ENCODE measurements at regions not wholly inside any gene's neighbourhood (a gene's known extent, or its start where the extent isn't known, plus 50 kb on each side); places are given as distances from the start of the nearest gene placed in this dataset.

GRCh38 chr4:186445040-186445439 is 110.3 kb downstream of the MTNR1A start:
- DNase-seq (ENCODE audit: low spot score), result no peak
- Histone ChIP-seq H3K4me2 (ENCODE audit: insufficient read depth, low read length, poor library complexity, severe bottlenecking) (no peak overlapping the region), H3K27ac (replicated peaks; ENCODE audit: low read length) (no peak overlapping the region), H2AK5ac (ENCODE audit: low read depth, low read length) (no peak overlapping the region), H3K27me3 (ENCODE audit: control insufficient read depth in 3 of 3, insufficient read depth in 3 of 3, low read depth in 1 of 3, low read length in 3 of 3) (peaks cover 0 to 9% (median 0%) of the 10 kb centered on the region in 3 experiments), H3K18ac (ENCODE audit: low read length) (no peak overlapping the region), H2BK15ac (ENCODE audit: low read length) (no peak overlapping the region), H4K91ac (ENCODE audit: low read depth, low read length, poor library complexity) (no peak overlapping the region), H2BK12ac (ENCODE audit: low read length) (no peak overlapping the region), H3K79me1 (ENCODE audit: low read depth, low read length) (no peaks in the 10 kb centered on the region), H3K14ac (ENCODE audit: low read length) (no peak overlapping the region), H2AFZ (ENCODE audit: low read length) (no peak overlapping the region), H3K9me3 (replicated peaks in 1 of 2; ENCODE audit: control insufficient read depth in 2 of 2, insufficient read depth in 1 of 2, low read depth in 1 of 2, low read length in 2 of 2) (no peaks in the 10 kb centered on the region), H3K36me3 (replicated peaks in 1 of 2; ENCODE audit: control insufficient read depth in 2 of 2, insufficient read depth in 2 of 2, low read length in 2 of 2) (no peaks in the 10 kb centered on the region), H3K23ac (ENCODE audit: low read depth, low read length, poor library complexity) (no peak overlapping the region), H3K4me1 (ENCODE audit: control insufficient read depth in 2 of 2, insufficient read depth in 1 of 2, low read depth in 1 of 2, low read length in 2 of 2) (no peaks in the 10 kb centered on the region), H3K4ac (ENCODE audit: low read length) (no peak overlapping the region), H4K8ac (ENCODE audit: low read depth, low read length) (no peak overlapping the region), H2BK120ac (ENCODE audit: low read depth, low read length) (no peak overlapping the region), H3K4me3 (ENCODE audit: low read length in 2 of 2) (no peak overlapping the region), H3K9ac (ENCODE audit: low read depth, low read length, poor library complexity) (no peak overlapping the region), H2BK5ac (ENCODE audit: low read length) (no peak overlapping the region)
- no CpG with 5 or more reads among the region's 5 CpGs for WGBS, 2 donors (ENCODE audit: extremely low coverage in 2 of 2, insufficient read length in 2 of 2, insufficient replicate concordance in 1 of 2)

DNA sequence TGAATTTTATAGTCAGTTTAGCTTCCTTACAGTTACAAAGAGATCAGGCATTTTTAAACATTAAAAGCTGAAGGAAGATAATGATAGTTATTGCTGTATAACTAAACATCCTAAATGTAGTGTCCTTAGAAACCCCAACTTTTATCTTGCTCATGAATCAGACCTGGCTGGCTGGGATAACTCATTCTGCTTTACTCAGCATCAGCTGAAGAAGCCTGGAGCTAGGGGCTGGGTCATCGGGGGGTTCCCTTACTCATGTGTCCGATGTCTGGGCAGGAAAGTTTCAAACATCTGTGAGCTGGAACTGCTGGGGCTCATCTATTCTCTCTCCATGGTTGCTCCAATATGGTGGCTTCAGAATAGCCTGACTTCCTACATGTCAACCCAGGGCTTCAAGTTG is 113.9 kb downstream of the MTNR1A start:
- WGBS, 2 donors (ENCODE audit: extremely low coverage in 2 of 2, insufficient read length in 2 of 2, insufficient replicate concordance in 1 of 2), result no CpG with 5 or more reads among the region's 2 CpGs

GRCh38 chr4:186428481-186428880 is 126.9 kb downstream of the MTNR1A start:
- WGBS, 2 donors (ENCODE audit: extremely low coverage in 2 of 2, insufficient read length in 2 of 2, insufficient replicate concordance in 1 of 2), result no CpG with 5 or more reads among the region's 13 CpGs
- Histone ChIP-seq H3K14ac (ENCODE audit: low read length) (no peak overlapping the region), H4K8ac (ENCODE audit: low read depth, low read length) (no peak overlapping the region), H3K23ac (ENCODE audit: low read depth, low read length, poor library complexity) (no peak overlapping the region), H3K36me3 (replicated peaks in 1 of 2; ENCODE audit: control insufficient read depth in 2 of 2, insufficient read depth in 2 of 2, low read length in 2 of 2) (no peaks in the 10 kb centered on the region), H2BK15ac (ENCODE audit: low read length) (no peak overlapping the region), H3K4ac (ENCODE audit: low read length) (no peak overlapping the region), H3K18ac (ENCODE audit: low read length) (no peak overlapping the region), H3K9me3 (replicated peaks in 1 of 2; ENCODE audit: control insufficient read depth in 2 of 2, insufficient read depth in 1 of 2, low read depth in 1 of 2, low read length in 2 of 2) (no peaks in the 10 kb centered on the region), H2BK12ac (ENCODE audit: low read length) (no peak overlapping the region), H2AFZ (ENCODE audit: low read length) (no peak overlapping the region), H3K4me3 (ENCODE audit: low read length in 2 of 2) (no peak overlapping the region), H3K27me3 (ENCODE audit: control insufficient read depth in 3 of 3, insufficient read depth in 3 of 3, low read depth in 1 of 3, low read length in 3 of 3) (peaks cover 0 to 5% (median 0%) of the 10 kb centered on the region in 3 experiments), H2BK120ac (ENCODE audit: low read depth, low read length) (no peak overlapping the region), H3K27ac (replicated peaks; ENCODE audit: low read length) (no peak overlapping the region), H3K79me1 (ENCODE audit: low read depth, low read length) (no peaks in the 10 kb centered on the region), H3K4me2 (ENCODE audit: insufficient read depth, low read length, poor library complexity, severe bottlenecking) (no peak overlapping the region), H4K91ac (ENCODE audit: low read depth, low read length, poor library complexity) (no peak overlapping the region), H2AK5ac (ENCODE audit: low read depth, low read length) (no peak overlapping the region), H3K9ac (ENCODE audit: low read depth, low read length, poor library complexity) (no peak overlapping the region), H2BK5ac (ENCODE audit: low read length) (no peak overlapping the region), H3K4me1 (ENCODE audit: control insufficient read depth in 2 of 2, insufficient read depth in 1 of 2, low read depth in 1 of 2, low read length in 2 of 2) (no peaks in the 10 kb centered on the region)
- no peak for DNase-seq (ENCODE audit: low spot score)

More for the DNA sequence above, 113.9 kb downstream of the MTNR1A start:
- Histone ChIP-seq H2BK15ac (ENCODE audit: low read length) (no peak overlapping the region), H3K4me2 (ENCODE audit: insufficient read depth, low read length, poor library complexity, severe bottlenecking) (no peak overlapping the region), H2BK12ac (ENCODE audit: low read length) (no peak overlapping the region), H3K4me3 (ENCODE audit: low read length in 2 of 2) (no peak overlapping the region), H3K4ac (ENCODE audit: low read length) (no peak overlapping the region), H3K27ac (replicated peaks; ENCODE audit: low read length) (no peak overlapping the region), H2BK120ac (ENCODE audit: low read depth, low read length) (no peak overlapping the region), H2BK5ac (ENCODE audit: low read length) (no peak overlapping the region), H2AFZ (ENCODE audit: low read length) (no peak overlapping the region), H3K9ac (ENCODE audit: low read depth, low read length, poor library complexity) (no peak overlapping the region), H4K91ac (ENCODE audit: low read depth, low read length, poor library complexity) (no peak overlapping the region), H3K4me1 (ENCODE audit: control insufficient read depth in 2 of 2, insufficient read depth in 1 of 2, low read depth in 1 of 2, low read length in 2 of 2) (no peaks in the 10 kb centered on the region), H3K79me1 (ENCODE audit: low read depth, low read length) (no peaks in the 10 kb centered on the region), H3K36me3 (replicated peaks in 1 of 2; ENCODE audit: control insufficient read depth in 2 of 2, insufficient read depth in 2 of 2, low read length in 2 of 2) (no peaks in the 10 kb centered on the region), H3K14ac (ENCODE audit: low read length) (no peak overlapping the region), H3K27me3 (ENCODE audit: control insufficient read depth in 3 of 3, insufficient read depth in 3 of 3, low read depth in 1 of 3, low read length in 3 of 3) (peaks cover 0 to 7% (median 0%) of the 10 kb centered on the region in 3 experiments), H2AK5ac (ENCODE audit: low read depth, low read length) (no peak overlapping the region), H3K18ac (ENCODE audit: low read length) (no peak overlapping the region), H4K8ac (ENCODE audit: low read depth, low read length) (no peak overlapping the region), H3K23ac (ENCODE audit: low read depth, low read length, poor library complexity) (no peak overlapping the region), H3K9me3 (replicated peaks in 1 of 2; ENCODE audit: control insufficient read depth in 2 of 2, insufficient read depth in 1 of 2, low read depth in 1 of 2, low read length in 2 of 2) (no peaks in the 10 kb centered on the region)
- no peak for DNase-seq (ENCODE audit: low spot score)

GRCh38 chr4:186424745-186425144 is 130.6 kb downstream of the MTNR1A start:
- Histone ChIP-seq H2BK12ac (ENCODE audit: low read length) (no peak overlapping the region), H3K4me2 (ENCODE audit: insufficient read depth, low read length, poor library complexity, severe bottlenecking) (no peak overlapping the region), H3K36me3 (replicated peaks in 1 of 2; ENCODE audit: control insufficient read depth in 2 of 2, insufficient read depth in 2 of 2, low read length in 2 of 2) (no peaks in the 10 kb centered on the region), H3K27me3 (ENCODE audit: control insufficient read depth in 3 of 3, insufficient read depth in 3 of 3, low read depth in 1 of 3, low read length in 3 of 3) (peaks cover 0 to 5% (median 0%) of the 10 kb centered on the region in 3 experiments), H3K4me1 (ENCODE audit: control insufficient read depth in 2 of 2, insufficient read depth in 1 of 2, low read depth in 1 of 2, low read length in 2 of 2) (no peaks in the 10 kb centered on the region), H3K18ac (ENCODE audit: low read length) (no peak overlapping the region), H2BK5ac (ENCODE audit: low read length) (no peak overlapping the region), H3K79me1 (ENCODE audit: low read depth, low read length) (no peaks in the 10 kb centered on the region), H2AFZ (ENCODE audit: low read length) (no peak overlapping the region), H2AK5ac (ENCODE audit: low read depth, low read length) (no peak overlapping the region), H2BK120ac (ENCODE audit: low read depth, low read length) (no peak overlapping the region), H2BK15ac (ENCODE audit: low read length) (no peak overlapping the region), H3K27ac (replicated peaks; ENCODE audit: low read length) (no peak overlapping the region), H3K9ac (ENCODE audit: low read depth, low read length, poor library complexity) (no peak overlapping the region), H3K9me3 (replicated peaks in 1 of 2; ENCODE audit: control insufficient read depth in 2 of 2, insufficient read depth in 1 of 2, low read depth in 1 of 2, low read length in 2 of 2) (no peaks in the 10 kb centered on the region), H4K91ac (ENCODE audit: low read depth, low read length, poor library complexity) (no peak overlapping the region), H4K8ac (ENCODE audit: low read depth, low read length) (no peak overlapping the region), H3K14ac (ENCODE audit: low read length) (no peak overlapping the region), H3K23ac (ENCODE audit: low read depth, low read length, poor library complexity) (no peak overlapping the region), H3K4me3 (ENCODE audit: low read length in 2 of 2) (no peak overlapping the region), H3K4ac (ENCODE audit: low read length) (no peak overlapping the region)
- no CpG with 5 or more reads among the region's 4 CpGs for WGBS, 2 donors (ENCODE audit: extremely low coverage in 2 of 2, insufficient read length in 2 of 2, insufficient replicate concordance in 1 of 2)
- DNase-seq (ENCODE audit: low spot score), result no peak

Data from neuronal stem cell (in vitro differentiated cells).